ENCODE measurements at regions not wholly inside any gene's neighbourhood (a gene's known extent, or its start where the extent isn't known, plus 50 kb on each side); places are given as distances from the start of the nearest gene placed in this dataset.

- peaks cover 3% of the 10 kb centered on the region for H3K9me3 Mint-ChIP-seq
- H3K27me3 Mint-ChIP-seq: no peaks in the 10 kb centered on the region
- no peaks in the 10 kb centered on the region for H3K36me3 Mint-ChIP-seq
- H3K27ac Mint-ChIP-seq: no peak overlapping the region
- H3K4me1 Mint-ChIP-seq: no peaks in the 10 kb centered on the region
- ATAC-seq: no peak
- no peak overlapping the region for H3K4me3 Mint-ChIP-seq
Observed at GRCh38 chr4:96099031-96099430, 259.1 kb downstream of the PDHA2 start.

- Mint-ChIP-seq H3K4me3 (no peak overlapping the region), H3K4me1 (no peaks in the 10 kb centered on the region)
Observed at GRCh38 chr4:96102541-96103026, 262.7 kb downstream of the PDHA2 start.

DNA sequence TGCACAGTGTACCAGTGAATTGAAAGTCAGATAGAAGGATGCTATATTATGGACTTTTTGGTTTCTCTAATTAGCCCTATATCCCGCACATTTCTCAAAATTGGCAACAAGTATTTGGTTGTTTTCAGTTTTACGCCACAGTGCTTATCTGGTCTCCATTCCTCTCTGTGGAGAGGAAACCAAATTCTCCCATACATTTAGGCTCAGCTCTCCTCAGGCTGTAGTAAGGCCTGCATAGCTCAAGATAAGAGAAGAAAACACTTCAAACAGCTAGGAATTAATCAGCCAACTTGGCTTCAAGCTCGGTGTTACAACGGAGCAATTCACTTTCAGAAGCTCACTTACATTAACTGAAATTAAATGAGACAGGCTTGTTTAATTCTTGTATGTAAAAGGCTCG, 263.2 kb downstream of the PDHA2 start:
- H3K27ac Mint-ChIP-seq: no peak overlapping the region
- no peak overlapping the region for H3K4me3 Mint-ChIP-seq
- H3K36me3 Mint-ChIP-seq: no peaks in the 10 kb centered on the region
- no peak for ATAC-seq
- H3K4me1 Mint-ChIP-seq: no peaks in the 10 kb centered on the region
- H3K27me3 Mint-ChIP-seq: no peaks in the 10 kb centered on the region
- H3K9me3 Mint-ChIP-seq: peaks cover 3% of the 10 kb centered on the region

More at GRCh38 chr4:96102541-96103026, 262.7 kb downstream of the PDHA2 start:
- no peak for ATAC-seq
- H3K9me3 Mint-ChIP-seq: peaks cover 3% of the 10 kb centered on the region
- no peaks in the 10 kb centered on the region for H3K36me3 Mint-ChIP-seq
- H3K27me3 Mint-ChIP-seq: no peaks in the 10 kb centered on the region
- no peak overlapping the region for H3K27ac Mint-ChIP-seq

DNA sequence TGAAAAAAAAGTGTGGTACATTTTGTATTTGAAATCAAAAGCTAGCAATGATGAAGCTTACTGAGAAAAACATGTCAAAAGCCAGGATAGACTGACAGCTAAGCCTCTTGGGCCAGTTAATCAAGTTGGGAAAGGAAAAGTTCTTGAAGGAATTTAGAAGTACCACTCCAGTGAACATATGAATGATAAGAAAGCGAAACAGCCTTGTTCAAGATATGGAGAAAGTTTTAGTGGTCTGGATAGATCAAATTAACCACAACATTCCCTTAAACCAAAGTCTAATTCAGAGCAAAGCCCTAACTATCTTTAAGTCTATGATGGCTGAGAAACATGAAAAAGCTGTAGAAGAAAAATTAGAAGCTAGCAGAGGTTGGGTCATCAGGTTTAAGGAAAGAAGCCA, 268.3 kb downstream of the PDHA2 start:
- Mint-ChIP-seq H3K36me3 (no peaks in the 10 kb centered on the region), H3K9me3 (peaks cover 7% of the 10 kb centered on the region), H3K4me1 (no peaks in the 10 kb centered on the region), H3K27ac (no peak overlapping the region), H3K4me3 (no peak overlapping the region), H3K27me3 (no peaks in the 10 kb centered on the region)
- ATAC-seq: no peak

DNA sequence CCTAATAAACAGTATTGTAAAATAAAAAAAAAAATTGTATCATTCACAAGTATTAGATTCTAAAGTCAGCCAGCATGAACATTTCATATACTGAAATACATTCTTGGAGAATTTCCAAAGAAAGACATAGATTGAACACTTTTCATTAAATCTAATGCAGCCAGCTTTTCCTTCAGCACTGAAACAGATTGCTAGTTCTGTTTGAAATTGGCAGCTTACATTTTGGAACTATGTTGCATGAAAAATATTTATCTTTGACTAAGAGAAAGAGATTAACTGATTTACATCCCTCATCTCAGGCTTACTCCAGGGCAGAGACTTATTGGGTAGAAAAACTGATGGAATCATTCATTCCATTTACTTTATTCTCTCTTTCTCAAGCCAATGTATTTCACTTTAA, 272.7 kb downstream of the PDHA2 start:
- no peaks in the 10 kb centered on the region for H3K4me1 Mint-ChIP-seq
- H3K36me3 Mint-ChIP-seq: no peaks in the 10 kb centered on the region
- H3K27me3 Mint-ChIP-seq: no peaks in the 10 kb centered on the region
- H3K27ac Mint-ChIP-seq: no peak overlapping the region
- H3K9me3 Mint-ChIP-seq: peaks cover 7% of the 10 kb centered on the region
- ATAC-seq: no peak
- H3K4me3 Mint-ChIP-seq: no peak overlapping the region

GRCh38 chr4:96120206-96120605, 280.3 kb downstream of the PDHA2 start:
- no peaks in the 10 kb centered on the region for H3K36me3 Mint-ChIP-seq
- no peak overlapping the region for H3K4me3 Mint-ChIP-seq
- H3K9me3 Mint-ChIP-seq: peaks cover 16% of the 10 kb centered on the region
- no peaks in the 10 kb centered on the region for H3K27me3 Mint-ChIP-seq
- no peak for ATAC-seq
- H3K27ac Mint-ChIP-seq: no peak overlapping the region
- H3K4me1 Mint-ChIP-seq: no peaks in the 10 kb centered on the region

GRCh38 chr4:96126227-96126626, 286.3 kb downstream of the PDHA2 start:
- H3K27me3 Mint-ChIP-seq: no peaks in the 10 kb centered on the region
- no peaks in the 10 kb centered on the region for H3K4me1 Mint-ChIP-seq
- H3K9me3 Mint-ChIP-seq: peaks cover 21% of the 10 kb centered on the region
- no peak for ATAC-seq
- no peak overlapping the region for H3K27ac Mint-ChIP-seq
- H3K4me3 Mint-ChIP-seq: no peak overlapping the region
- no peaks in the 10 kb centered on the region for H3K36me3 Mint-ChIP-seq

DNA sequence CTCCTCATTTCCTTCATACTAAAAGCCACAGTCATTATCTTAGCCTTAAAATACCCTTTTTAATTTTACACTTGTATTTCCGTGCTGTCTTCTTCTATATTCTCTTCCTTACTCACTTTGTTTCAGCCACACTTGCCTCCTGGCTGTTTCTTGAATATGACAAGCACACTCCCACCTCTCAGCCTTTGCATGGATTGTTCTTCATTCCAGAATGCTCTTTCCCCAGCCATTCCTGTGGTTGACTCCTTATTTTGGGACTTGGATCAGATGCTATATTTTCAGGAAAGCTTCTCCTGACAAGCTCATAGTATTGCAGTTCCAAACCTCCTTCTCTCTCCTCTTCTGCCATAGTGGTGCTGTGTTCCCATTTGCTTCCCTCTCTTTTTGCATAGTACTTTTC, 291.3 kb downstream of the PDHA2 start:
- Mint-ChIP-seq H3K36me3 (no peaks in the 10 kb centered on the region), H3K9me3 (peaks cover 7% of the 10 kb centered on the region), H3K27me3 (no peaks in the 10 kb centered on the region), H3K4me3 (no peak overlapping the region), H3K4me1 (no peaks in the 10 kb centered on the region), H3K27ac (no peak overlapping the region)
- ATAC-seq: no peak

DNA sequence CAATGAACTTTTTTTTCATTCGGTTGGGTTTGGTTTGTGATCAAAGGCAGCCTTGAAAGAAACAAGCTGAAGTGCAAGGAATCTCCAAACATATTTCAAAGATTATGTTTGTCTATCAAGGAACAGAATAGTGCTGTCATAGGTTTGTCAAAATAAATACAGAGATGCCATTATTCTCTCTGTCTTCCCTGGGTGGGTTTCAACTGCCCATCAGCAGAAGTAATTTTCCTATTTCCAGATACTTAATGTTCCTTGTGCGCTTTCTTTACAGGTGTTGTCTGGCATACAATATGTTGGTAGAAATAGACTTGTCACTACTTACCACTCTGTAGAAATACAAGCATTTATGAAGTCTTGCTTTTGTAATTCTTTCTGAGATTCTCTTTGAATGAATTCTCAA, 294.9 kb downstream of the PDHA2 start:
- Mint-ChIP-seq H3K27ac (no peak overlapping the region), H3K36me3 (no peaks in the 10 kb centered on the region), H3K27me3 (no peaks in the 10 kb centered on the region), H3K9me3 (no peaks in the 10 kb centered on the region), H3K4me3 (no peak overlapping the region), H3K4me1 (no peaks in the 10 kb centered on the region)
- no peak for ATAC-seq

- no peaks in the 10 kb centered on the region for H3K27me3 Mint-ChIP-seq
- no peaks in the 10 kb centered on the region for H3K36me3 Mint-ChIP-seq
- H3K4me3 Mint-ChIP-seq: no peak overlapping the region
- ATAC-seq: no peak
- no peaks in the 10 kb centered on the region for H3K4me1 Mint-ChIP-seq
- no peak overlapping the region for H3K27ac Mint-ChIP-seq
- H3K9me3 Mint-ChIP-seq: no peaks in the 10 kb centered on the region
Observed at GRCh38 chr4:96136056-96136455, 296.2 kb downstream of the PDHA2 start.

- no peak overlapping the region for H3K4me3 Mint-ChIP-seq
- H3K27me3 Mint-ChIP-seq: no peaks in the 10 kb centered on the region
- H3K4me1 Mint-ChIP-seq: no peaks in the 10 kb centered on the region
- H3K9me3 Mint-ChIP-seq: no peaks in the 10 kb centered on the region
- no peaks in the 10 kb centered on the region for H3K36me3 Mint-ChIP-seq
- no peak overlapping the region for H3K27ac Mint-ChIP-seq
- no peak for ATAC-seq
Observed at GRCh38 chr4:96139251-96139929, 299.5 kb downstream of the PDHA2 start.

DNA sequence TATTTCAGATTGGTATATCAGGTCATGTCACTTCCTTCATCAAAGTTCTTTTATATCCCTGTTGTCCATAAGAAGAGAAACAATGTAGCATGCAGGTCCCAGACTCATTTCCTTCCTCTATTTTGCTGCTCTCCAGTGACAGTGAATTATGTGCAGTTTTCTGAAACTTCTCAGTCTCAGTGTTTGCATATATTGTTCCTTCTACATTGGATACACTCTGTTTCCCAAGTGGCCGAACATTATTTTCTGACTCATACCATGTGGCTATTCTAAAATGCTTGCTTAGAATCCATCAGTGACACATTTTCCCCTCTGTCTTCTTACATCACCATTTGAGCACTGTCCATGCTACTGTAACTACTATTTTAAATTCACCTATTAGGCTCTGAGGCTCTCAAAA, 305.7 kb downstream of the PDHA2 start:
- no peak overlapping the region for H3K4me3 Mint-ChIP-seq
- H3K9me3 Mint-ChIP-seq: no peaks in the 10 kb centered on the region

DNA sequence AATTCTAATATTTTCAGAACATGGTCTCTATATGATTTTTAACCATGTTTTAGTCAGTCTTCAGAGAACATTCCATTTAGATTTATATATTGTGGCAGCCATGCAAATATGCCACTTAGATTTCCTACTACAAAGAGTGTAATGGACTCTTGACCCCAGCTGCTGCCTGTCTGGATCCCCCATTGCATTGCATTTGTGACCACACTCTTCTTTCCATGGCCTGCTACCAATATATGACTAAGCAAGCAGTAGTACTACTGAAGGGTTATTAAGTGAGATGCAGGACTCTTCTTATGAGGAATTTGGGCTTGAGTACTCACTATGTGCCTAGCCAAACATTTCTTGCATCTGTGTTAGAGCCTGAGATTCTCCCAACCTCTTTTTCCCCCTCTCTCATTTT, 306.8 kb downstream of the PDHA2 start:
- no peaks in the 10 kb centered on the region for H3K27me3 Mint-ChIP-seq
- H3K4me3 Mint-ChIP-seq: no peak overlapping the region
- ATAC-seq: no peak
- no peaks in the 10 kb centered on the region for H3K36me3 Mint-ChIP-seq
- no peaks in the 10 kb centered on the region for H3K9me3 Mint-ChIP-seq
- H3K4me1 Mint-ChIP-seq: no peaks in the 10 kb centered on the region
- no peak overlapping the region for H3K27ac Mint-ChIP-seq

More for the DNA sequence above, 305.7 kb downstream of the PDHA2 start:
- Mint-ChIP-seq H3K36me3 (no peaks in the 10 kb centered on the region), H3K4me1 (no peaks in the 10 kb centered on the region), H3K27me3 (no peaks in the 10 kb centered on the region), H3K27ac (no peak overlapping the region)
- no peak for ATAC-seq

DNA sequence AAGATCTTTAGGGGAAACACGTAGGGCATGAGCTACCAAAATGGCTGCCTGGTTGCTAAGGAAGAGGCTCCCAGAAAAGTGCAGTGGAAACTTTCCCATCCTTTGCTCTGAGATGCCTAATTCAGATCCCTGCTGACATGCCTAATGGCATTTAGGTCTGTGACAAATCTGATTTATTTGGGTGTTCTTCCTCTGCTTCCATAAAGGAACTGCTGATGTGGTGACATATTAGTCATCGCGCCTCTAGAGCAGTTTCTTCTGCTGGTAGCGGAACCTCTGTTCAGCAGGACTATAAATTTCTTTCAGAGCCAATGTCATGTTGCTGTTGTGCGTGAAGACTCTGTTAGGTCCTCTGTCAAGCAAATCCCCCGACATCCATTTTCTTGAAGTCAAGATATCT, 310.0 kb downstream of the PDHA2 start:
- Mint-ChIP-seq H3K27ac (no peak overlapping the region), H3K9me3 (no peaks in the 10 kb centered on the region), H3K36me3 (no peaks in the 10 kb centered on the region), H3K4me3 (no peak overlapping the region), H3K27me3 (no peaks in the 10 kb centered on the region), H3K4me1 (no peaks in the 10 kb centered on the region)
- ATAC-seq: no peak

- no peak for ATAC-seq
- H3K36me3 Mint-ChIP-seq: no peaks in the 10 kb centered on the region
- no peaks in the 10 kb centered on the region for H3K9me3 Mint-ChIP-seq
- H3K27me3 Mint-ChIP-seq: no peaks in the 10 kb centered on the region
- no peak overlapping the region for H3K27ac Mint-ChIP-seq
- no peak overlapping the region for H3K4me3 Mint-ChIP-seq
- no peaks in the 10 kb centered on the region for H3K4me1 Mint-ChIP-seq
Observed at GRCh38 chr4:96150466-96150865, 310.6 kb downstream of the PDHA2 start.

- ATAC-seq: no peak
- H3K27me3 Mint-ChIP-seq: no peaks in the 10 kb centered on the region
- no peak overlapping the region for H3K27ac Mint-ChIP-seq
- no peaks in the 10 kb centered on the region for H3K36me3 Mint-ChIP-seq
- no peak overlapping the region for H3K4me3 Mint-ChIP-seq
- H3K9me3 Mint-ChIP-seq: no peaks in the 10 kb centered on the region
- H3K4me1 Mint-ChIP-seq: no peaks in the 10 kb centered on the region
Observed at GRCh38 chr4:96152824-96153223, 312.9 kb downstream of the PDHA2 start.

Measured in stimulated activated memory B cell treated with anti-CD40 and anti-IgM and Interleukin-4, amounts not matched to agents 10 μg/mL and 1 μg/mL and 100 μg/mL, for 72 hours (primary cell).